Embryonic facial prominence (tissue), 1 donor: ENCODE measurements at regions not wholly inside any gene's neighbourhood (a gene's known extent, or its start where the extent isn't known, plus 50 kb on each side); places are given as distances from the start of the nearest gene placed in this dataset.
"Not testable (repeated sequence)": the region's sequence is repeated elsewhere in the genome, so short reads cannot be mapped to it uniquely, and the experiment has no call there.

Experiments used
- DNase-seq: peaks from one replicate; pipeline ENCODE4 v3.0.0-alpha.2; 2016; ENCODE audit errors: extremely low spot score

- no peak for DNase-seq
These were observed 114.6 kb downstream of the IER5 start for GRCh38 chr1:181202986-181203555.

DNA sequence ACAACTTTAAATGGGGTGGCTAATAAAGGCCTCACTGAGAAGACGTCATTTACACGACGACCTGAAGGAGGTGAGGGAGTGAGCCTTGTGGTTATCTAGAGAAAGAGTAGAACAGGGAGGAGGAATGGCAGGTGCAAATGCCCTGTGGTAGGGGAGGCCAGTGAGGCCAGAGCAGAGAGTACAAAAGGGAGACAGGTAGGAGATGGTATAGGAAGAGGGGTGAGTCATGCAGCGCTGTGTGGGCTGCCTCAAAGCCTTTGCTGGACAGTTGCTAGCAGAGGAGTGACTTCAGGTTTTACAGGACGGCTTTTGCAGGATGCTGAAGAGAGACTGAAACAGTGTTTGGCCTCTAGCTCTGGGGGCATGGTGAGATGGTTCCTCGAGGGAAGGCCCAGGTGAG lies 116.0 kb downstream of the IER5 start:
- DNase-seq = no peak

DNA sequence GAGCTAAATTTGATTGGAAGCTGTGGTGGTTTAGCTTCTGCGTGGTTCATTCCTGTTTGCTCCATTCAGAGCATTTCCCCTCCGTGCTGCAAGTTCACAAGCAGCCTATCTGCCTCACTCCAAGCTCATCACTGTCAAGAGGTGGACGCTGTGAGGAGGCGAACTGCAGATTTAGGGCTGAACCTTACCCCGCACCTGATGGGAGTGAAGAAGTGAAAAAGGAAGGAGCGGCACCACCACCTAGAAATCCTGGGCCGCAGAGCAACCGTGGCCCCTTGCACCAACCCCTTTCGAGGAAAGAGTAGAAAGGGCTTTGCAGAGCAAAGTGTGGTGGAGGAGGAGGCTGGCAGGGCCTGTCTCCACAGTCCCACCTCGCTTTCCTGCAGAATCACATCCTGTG lies 117.4 kb downstream of the IER5 start:
- DNase-seq = no peak

- DNase-seq = no peak
These were observed 118.0 kb downstream of the IER5 start for GRCh38 chr1:181206513-181206912.

- DNase-seq = no peak
These were observed 118.7 kb downstream of the IER5 start for GRCh38 chr1:181206979-181207790.

DNA sequence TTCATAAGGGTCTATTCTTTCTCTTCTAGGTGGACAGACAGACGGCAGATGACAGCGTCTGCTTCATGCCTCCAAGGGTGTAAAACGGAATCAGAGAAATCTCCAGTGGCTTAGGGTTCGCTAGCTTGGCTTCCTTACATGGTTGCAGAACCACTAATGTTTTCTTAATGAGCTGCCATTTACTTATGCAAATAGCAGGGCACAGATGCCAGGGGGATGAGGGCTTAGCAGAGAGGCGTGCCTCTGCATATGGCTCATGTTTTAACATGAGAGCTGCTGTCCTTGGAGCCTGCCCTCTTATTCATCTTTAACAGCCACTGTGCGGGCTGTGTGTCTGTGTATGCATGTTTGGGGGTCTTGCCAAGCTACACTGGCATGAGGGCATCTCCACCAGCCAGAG lies 119.6 kb downstream of the IER5 start:
- no peak for DNase-seq

GRCh38 chr1:181208967-181209366 lies 120.5 kb downstream of the IER5 start:
- no peak for DNase-seq

GRCh38 chr1:181213056-181213455 lies 124.6 kb downstream of the IER5 start:
- no peak for DNase-seq

DNA sequence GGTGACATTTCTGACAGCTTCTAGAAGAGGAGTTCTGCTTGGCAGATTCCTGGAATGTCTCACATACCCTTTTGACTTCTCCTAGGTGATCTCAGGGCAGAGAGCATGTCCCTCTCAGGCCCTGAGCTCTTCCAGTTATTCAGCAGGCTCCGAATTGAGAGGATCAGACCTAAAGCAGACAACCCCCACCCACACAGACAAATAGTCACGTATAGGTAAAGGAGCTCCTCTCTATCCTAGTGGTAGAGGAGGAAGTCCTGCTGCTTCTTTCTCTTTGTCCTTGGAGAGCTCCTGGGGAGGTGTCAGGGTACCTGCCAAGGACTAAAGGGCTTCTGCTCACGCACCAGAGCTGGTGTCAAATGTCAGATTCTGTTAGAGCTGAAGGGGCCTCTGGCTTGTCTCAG lies 128.1 kb downstream of the IER5 start:
- no peak for DNase-seq

GRCh38 chr1:181219938-181220337 lies 131.4 kb downstream of the IER5 start:
- DNase-seq = no peak

DNA sequence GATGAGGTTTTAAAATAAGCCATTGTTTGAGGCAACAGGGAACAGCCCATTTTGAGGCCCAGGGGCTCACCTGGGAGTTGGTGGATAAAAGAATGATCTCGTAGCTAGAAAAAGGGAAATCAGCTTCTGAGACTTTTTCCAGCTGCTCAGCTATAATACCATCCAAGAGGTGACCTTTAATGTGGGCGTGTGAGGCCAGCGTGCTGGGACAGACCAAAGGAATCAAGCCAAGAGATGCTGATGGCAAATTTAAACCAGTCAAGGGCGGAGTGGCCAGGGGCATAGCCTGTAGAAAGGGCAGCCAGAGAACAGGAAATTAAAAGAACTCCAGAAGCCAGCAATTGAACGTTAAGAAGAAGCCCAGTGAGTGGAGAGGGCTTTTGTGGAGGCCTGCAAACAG lies 132.6 kb downstream of the IER5 start:
- no peak for DNase-seq

- no peak for DNase-seq
These were observed 134.5 kb downstream of the IER5 start for GRCh38 chr1:181222972-181223505.

- not testable (repeated sequence) for DNase-seq
These were observed 138.2 kb downstream of the IER5 start for GRCh38 chr1:181226728-181227127.

GRCh38 chr1:181239086-181239485 lies 150.6 kb downstream of the IER5 start:
- DNase-seq = no peak

GRCh38 chr1:181246320-181246719 lies 157.8 kb downstream of the IER5 start:
- DNase-seq = not testable (repeated sequence)

DNA sequence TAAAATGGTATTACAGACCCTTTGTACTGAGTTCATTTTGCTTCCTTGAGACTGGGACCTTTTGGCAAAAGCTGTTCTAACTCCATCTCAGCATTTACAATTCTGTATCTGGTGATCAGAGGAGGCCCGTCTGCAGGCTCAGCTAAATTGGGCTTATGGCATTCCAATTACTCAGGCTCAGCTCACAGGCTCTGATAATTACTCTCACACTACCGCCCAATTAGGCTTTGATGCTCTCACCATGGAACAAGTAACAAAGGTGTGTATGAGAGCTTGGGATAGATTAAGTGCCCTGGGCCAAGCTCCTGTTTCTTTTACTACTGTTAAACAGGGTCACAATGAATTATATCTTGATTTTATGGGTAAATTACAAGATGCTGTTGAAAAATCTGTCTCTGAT lies 159.9 kb downstream of the IER5 start:
- DNase-seq = not testable (repeated sequence)

GRCh38 chr1:181249186-181249585 lies 160.7 kb downstream of the IER5 start:
- DNase-seq = no peak

DNA sequence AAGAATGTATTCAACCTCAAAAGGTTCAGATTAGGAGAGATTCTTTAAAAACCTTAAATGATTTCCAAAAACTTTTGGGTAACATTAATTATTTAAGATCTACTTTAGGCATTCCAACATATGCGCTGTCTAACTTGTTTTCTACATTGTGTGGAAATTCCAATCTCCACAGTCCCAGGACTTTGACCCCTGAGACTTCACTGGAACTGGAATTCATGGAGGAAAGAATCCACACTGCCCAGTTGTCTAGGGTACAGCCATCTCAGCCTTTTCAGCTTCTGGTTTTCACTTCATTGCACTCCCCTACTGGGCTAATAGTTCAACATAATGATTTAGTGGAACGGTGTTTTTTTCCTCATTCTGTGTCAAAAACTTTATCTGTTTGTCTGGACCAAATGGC lies 161.5 kb downstream of the IER5 start:
- no peak for DNase-seq

GRCh38 chr1:181251001-181251712 lies 162.7 kb downstream of the IER5 start:
- no peak for DNase-seq

DNA sequence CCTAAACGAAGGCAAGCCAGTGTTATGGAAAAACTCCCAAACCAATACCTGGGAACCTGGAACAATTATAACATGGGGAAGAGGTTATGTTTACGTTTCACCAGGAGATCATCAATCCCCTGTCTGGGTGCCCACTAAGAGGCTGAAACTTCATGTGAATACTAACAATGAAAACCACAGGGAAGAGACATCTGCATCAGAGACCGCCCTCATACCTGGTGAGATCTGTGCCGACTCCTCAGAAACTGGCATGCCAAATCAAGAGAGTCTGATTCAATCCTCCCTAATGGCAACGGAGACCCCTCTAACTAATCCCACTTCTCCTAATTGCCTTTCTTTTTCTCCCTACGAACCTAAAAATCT lies 163.2 kb downstream of the IER5 start:
- no peak for DNase-seq

DNA sequence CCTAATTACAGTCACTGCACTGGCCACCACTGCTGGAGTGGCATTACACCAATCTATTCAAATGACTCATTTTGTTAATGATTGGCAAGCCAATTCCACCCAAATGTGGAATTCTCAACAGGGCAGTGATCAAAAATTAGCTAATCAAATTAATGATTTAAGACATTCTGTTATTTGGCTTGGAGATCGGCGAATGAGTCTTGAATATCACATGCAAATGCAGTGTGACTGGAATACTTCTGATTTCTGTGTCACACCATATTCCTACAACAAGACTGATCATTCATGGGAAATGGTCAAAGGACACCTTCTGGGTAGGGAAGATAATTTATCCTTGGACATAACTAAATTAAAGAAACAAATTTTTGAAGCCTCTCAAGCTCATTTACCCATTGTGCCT lies 165.1 kb downstream of the IER5 start:
- not testable (repeated sequence) for DNase-seq

- no peak for DNase-seq
These were observed 166.9 kb downstream of the IER5 start for GRCh38 chr1:181255270-181255929.
